Endodermal cell (in vitro differentiated cells): ENCODE measurements at regions not wholly inside any gene's neighbourhood (a gene's known extent, or its start where the extent isn't known, plus 50 kb on each side); places are given as distances from the start of the nearest gene placed in this dataset.
A peak's percentile ranks its signal among the peaks of the same experiment; 100 is the strongest.

ENCODE experiments used
- DNase-seq: peaks from one replicate; pipeline ENCODE4 v3.0.0-alpha.2; 2017
- H3K27ac ChIP-seq: 2 replicates; pipeline ENCODE4 v1.5.1; 2013; ENCODE audit warnings: mild to moderate bottlenecking, low read depth, low read length, moderate library complexity
- H3K27me3 ChIP-seq: 2 replicates; pipeline ENCODE4 v1.6.1; 2013; ENCODE audit warnings: mild to moderate bottlenecking, low read length, moderate library complexity; ENCODE audit not compliant: insufficient read depth, control insufficient read depth, poor library complexity, severe bottlenecking
- H3K36me3 ChIP-seq: 2 replicates; pipeline ENCODE4 v1.7.0; 2013; ENCODE audit warnings: mild to moderate bottlenecking, low read length, moderate library complexity; ENCODE audit not compliant: control insufficient read depth, insufficient read depth
- H3K4me1 ChIP-seq: one replicate; pipeline ENCODE4 v1.7.0; 2013; ENCODE audit warnings: low read length; ENCODE audit not compliant: control insufficient read depth, insufficient read depth
- H3K4me3 ChIP-seq: 2 replicates; pipeline ENCODE4 v1.5.1; 2013; ENCODE audit warnings: mild to moderate bottlenecking, low read length, moderate library complexity
- H3K9ac ChIP-seq: 2 replicates; pipeline ENCODE4 v1.6.1; 2013; ENCODE audit warnings: mild to moderate bottlenecking, low read length, moderate library complexity; ENCODE audit not compliant: poor library complexity, severe bottlenecking; ENCODE audit errors: extremely low read depth
- H3K9me3 ChIP-seq: 2 replicates; pipeline ENCODE4 v1.6.1; 2013; ENCODE audit warnings: mild to moderate bottlenecking, low read length, moderate library complexity; ENCODE audit not compliant: control insufficient read depth
- H3K27ac Mint-ChIP-seq: 2 replicates; pipeline ENCODE4 v1.8.0; 2020; ENCODE audit warnings: mixed read lengths
- H3K27me3 Mint-ChIP-seq: 2 replicates; pipeline ENCODE4 v1.8.0; 2021; ENCODE audit warnings: mild to moderate bottlenecking, mixed read lengths; ENCODE audit not compliant: insufficient read depth
- H3K36me3 Mint-ChIP-seq: 2 replicates; pipeline ENCODE4 v1.8.0; 2020; ENCODE audit warnings: low read depth, mixed read lengths
- H3K4me1 Mint-ChIP-seq: 2 replicates; pipeline ENCODE4 v1.8.0; 2020; ENCODE audit warnings: mixed read lengths
- H3K4me3 Mint-ChIP-seq: 2 replicates; pipeline ENCODE4 v1.8.0; 2020; ENCODE audit warnings: mild to moderate bottlenecking, moderate library complexity, mixed read lengths
- H3K9me3 Mint-ChIP-seq: 2 replicates; pipeline ENCODE4 v1.8.0; 2020; ENCODE audit warnings: mild to moderate bottlenecking, mixed read lengths
- CTCF ChIP-seq: fragments of 200-600 bp; sonication (generic); conservative IDR thresholded peaks from 2 replicates; pipeline ENCODE4 v1.5.0; 2021; ENCODE audit warnings: antibody characterized with exemption, mild to moderate bottlenecking
- WGBS, 2 experiments: methylation state at CpG; one replicate each; pipeline versions ENCODE4 v1.1.5 to v1.1.7; 2013; ENCODE audit warnings: missing lambda C conversion rate in 2 of 2, mixed read lengths in 1 of 2; ENCODE audit not compliant: insufficient coverage in 1 of 2, insufficient read length in 1 of 2; 5-methylcytosine and 5-hydroxymethylcytosine counted together

GRCh38 chr4:154928640-154929257 lies 147.7 kb downstream of the RBM46 start:
- H3K9me3 ChIP-seq, result peaks cover 10% of the 10 kb centered on the region
- WGBS, 2 experiments, result 61 to 70% methylated on average over 2 to 5 of the region's 6 CpGs
- H3K4me1 Mint-ChIP-seq, result no peaks in the 10 kb centered on the region
- no peak overlapping the region for H3K27ac Mint-ChIP-seq
- peaks cover 2% of the 10 kb centered on the region for H3K36me3 Mint-ChIP-seq
- DNase-seq, result peak; percentile 72
- no peaks in the 10 kb centered on the region for H3K4me1 ChIP-seq
- TF ChIP-seq CTCF, result peak; percentile 85
- H3K27me3 Mint-ChIP-seq, result no peaks in the 10 kb centered on the region
- H3K4me3 ChIP-seq, result no peak overlapping the region
- H3K9me3 Mint-ChIP-seq, result peaks cover 8% of the 10 kb centered on the region
- no peak overlapping the region for H3K9ac ChIP-seq
- no peak overlapping the region for H3K4me3 Mint-ChIP-seq
- no peaks in the 10 kb centered on the region for H3K36me3 ChIP-seq
- no peak overlapping the region for H3K27ac ChIP-seq
- H3K27me3 ChIP-seq, result no peaks in the 10 kb centered on the region

GRCh38 chr4:154936873-154937272 lies 155.8 kb downstream of the RBM46 start:
- Histone ChIP-seq H3K27me3 (no peaks in the 10 kb centered on the region), H3K9me3 (no peaks in the 10 kb centered on the region), H3K36me3 (no peaks in the 10 kb centered on the region), H3K4me1 (no peaks in the 10 kb centered on the region), H3K27ac (no peak overlapping the region), H3K4me3 (no peak overlapping the region), H3K9ac (no peak overlapping the region)
- no peaks in the 10 kb centered on the region for H3K4me1 Mint-ChIP-seq
- no peaks in the 10 kb centered on the region for H3K9me3 Mint-ChIP-seq
- no peak overlapping the region for H3K4me3 Mint-ChIP-seq
- WGBS, 2 experiments, result 82 to 100% methylated on average over 2 to 3 of the region's 3 CpGs
- no peak overlapping the region for H3K27ac Mint-ChIP-seq
- DNase-seq, result no peak
- H3K36me3 Mint-ChIP-seq, result no peaks in the 10 kb centered on the region
- no peaks in the 10 kb centered on the region for H3K27me3 Mint-ChIP-seq
- TF ChIP-seq CTCF, result no peak

DNA sequence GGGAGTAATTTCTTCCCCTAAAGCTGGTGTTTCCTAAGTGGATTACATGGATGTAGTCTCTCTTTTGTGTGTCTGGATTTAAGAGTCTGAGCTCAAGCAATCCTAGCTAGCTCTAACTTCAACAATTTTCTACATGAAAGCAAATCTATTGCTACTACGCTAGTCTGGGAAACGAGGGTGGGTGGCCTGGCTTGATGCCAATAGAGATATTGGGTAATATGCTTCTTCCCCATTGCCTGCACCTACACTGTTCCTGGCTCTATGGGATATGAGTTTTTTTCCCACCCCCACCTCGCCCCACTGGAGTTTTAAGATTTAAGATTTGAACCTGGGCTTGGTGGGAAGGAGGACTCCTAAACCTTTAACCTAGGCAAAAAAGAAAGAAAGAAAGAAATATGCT lies 158.8 kb downstream of the RBM46 start:
- 94 to 96% methylated on average over 2 to 3 of the region's 3 CpGs for WGBS, 2 experiments
- Histone ChIP-seq H3K27ac (no peak overlapping the region), H3K9ac (no peak overlapping the region), H3K4me3 (no peak overlapping the region), H3K9me3 (no peaks in the 10 kb centered on the region), H3K36me3 (no peaks in the 10 kb centered on the region), H3K27me3 (no peaks in the 10 kb centered on the region), H3K4me1 (no peaks in the 10 kb centered on the region)
- Mint-ChIP-seq H3K27me3 (no peaks in the 10 kb centered on the region), H3K4me3 (no peak overlapping the region), H3K9me3 (no peaks in the 10 kb centered on the region), H3K4me1 (no peaks in the 10 kb centered on the region), H3K27ac (no peak overlapping the region), H3K36me3 (no peaks in the 10 kb centered on the region)
- TF ChIP-seq CTCF, result no peak
- DNase-seq, result no peak
